ENCODE measurements at regions not wholly inside any gene's neighbourhood (a gene's known extent, or its start where the extent isn't known, plus 50 kb on each side); places are given as distances from the start of the nearest gene placed in this dataset.

DNA sequence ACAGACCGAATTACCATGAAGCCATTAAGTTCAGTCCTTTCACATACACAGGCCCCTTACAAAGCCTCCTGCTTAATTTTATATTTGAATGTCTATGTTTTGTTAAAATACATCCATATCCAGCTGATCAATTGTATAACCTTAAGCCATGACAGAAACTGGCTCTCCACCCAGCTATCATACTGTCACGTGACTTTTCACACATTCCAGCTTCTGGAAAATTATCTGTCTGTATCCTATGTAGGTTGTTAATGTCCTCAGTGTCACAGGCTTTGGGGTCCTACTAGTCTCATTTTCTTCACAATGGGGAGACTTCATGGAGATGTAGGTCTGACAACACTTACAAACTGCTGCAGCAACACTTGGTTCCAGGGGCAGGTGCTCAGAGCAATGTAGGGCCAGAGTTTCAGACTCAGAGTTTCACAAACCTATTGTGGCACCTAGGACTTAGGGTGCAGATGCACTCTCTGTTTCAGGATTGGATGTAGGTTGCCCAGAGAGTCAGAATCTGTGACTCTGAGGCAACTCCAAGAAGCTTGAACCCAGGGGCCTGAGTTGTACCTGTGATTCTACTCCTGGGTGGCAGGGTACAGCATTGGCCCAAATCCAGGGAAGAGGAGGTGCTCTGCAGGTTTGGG is 69.6 kb upstream of the PCDH20 start:
- no peak for ATAC-seq
- TF ChIP-seq SNAI2 (CRISPR knock-in tag; IDR thresholded peaks at IDR 0.05) (no peak), ZNF565 (CRISPR knock-in tag; conservative IDR thresholded peaks at IDR 0.05; ENCODE audit: low read depth) (no peak), OSR1 (CRISPR knock-in tag; IDR thresholded peaks at IDR 0.05) (no peak), ZFP3 (CRISPR knock-in tag; IDR thresholded peaks at IDR 0.05) (no peak), ZFP30 (CRISPR knock-in tag; IDR thresholded peaks at IDR 0.05) (no peak), TCF4 (CRISPR knock-in tag; IDR thresholded peaks at IDR 0.05; ENCODE audit: borderline replicate concordance) (no peak), GLIS3 (CRISPR knock-in tag; IDR thresholded peaks at IDR 0.05) (no peak), ARNTL (CRISPR knock-in tag; IDR thresholded peaks at IDR 0.05; ENCODE audit: borderline replicate concordance, low read depth) (no peak)
- TF ChIP-seq, protein P1, sequence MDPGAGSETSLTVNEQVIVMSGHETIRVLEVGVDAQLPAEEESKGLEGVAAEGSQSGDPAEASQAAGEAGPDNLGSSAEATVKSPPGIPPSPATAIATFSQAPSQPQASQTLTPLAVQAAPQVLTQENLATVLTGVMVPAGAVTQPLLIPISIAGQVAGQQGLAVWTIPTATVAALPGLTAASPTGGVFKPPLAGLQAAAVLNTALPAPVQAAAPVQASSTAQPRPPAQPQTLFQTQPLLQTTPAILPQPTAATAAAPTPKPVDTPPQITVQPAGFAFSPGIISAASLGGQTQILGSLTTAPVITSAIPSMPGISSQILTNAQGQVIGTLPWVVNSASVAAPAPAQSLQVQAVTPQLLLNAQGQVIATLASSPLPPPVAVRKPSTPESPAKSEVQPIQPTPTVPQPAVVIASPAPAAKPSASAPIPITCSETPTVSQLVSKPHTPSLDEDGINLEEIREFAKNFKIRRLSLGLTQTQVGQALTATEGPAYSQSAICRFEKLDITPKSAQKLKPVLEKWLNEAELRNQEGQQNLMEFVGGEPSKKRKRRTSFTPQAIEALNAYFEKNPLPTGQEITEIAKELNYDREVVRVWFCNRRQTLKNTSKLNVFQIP (CRISPR knock-in tag; IDR thresholded peaks at IDR 0.05; ENCODE audit: borderline replicate concordance, low read depth) = no peak
- TF ChIP-seq, protein P2, sequence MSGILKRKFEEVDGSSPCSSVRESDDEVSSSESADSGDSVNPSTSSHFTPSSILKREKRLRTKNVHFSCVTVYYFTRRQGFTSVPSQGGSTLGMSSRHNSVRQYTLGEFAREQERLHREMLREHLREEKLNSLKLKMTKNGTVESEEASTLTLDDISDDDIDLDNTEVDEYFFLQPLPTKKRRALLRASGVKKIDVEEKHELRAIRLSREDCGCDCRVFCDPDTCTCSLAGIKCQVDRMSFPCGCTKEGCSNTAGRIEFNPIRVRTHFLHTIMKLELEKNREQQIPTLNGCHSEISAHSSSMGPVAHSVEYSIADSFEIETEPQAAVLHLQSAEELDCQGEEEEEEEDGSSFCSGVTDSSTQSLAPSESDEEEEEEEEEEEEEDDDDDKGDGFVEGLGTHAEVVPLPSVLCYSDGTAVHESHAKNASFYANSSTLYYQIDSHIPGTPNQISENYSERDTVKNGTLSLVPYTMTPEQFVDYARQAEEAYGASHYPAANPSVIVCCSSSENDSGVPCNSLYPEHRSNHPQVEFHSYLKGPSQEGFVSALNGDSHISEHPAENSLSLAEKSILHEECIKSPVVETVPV (CRISPR knock-in tag; IDR thresholded peaks at IDR 0.05) = no peak
- TF ChIP-seq, protein P3, sequence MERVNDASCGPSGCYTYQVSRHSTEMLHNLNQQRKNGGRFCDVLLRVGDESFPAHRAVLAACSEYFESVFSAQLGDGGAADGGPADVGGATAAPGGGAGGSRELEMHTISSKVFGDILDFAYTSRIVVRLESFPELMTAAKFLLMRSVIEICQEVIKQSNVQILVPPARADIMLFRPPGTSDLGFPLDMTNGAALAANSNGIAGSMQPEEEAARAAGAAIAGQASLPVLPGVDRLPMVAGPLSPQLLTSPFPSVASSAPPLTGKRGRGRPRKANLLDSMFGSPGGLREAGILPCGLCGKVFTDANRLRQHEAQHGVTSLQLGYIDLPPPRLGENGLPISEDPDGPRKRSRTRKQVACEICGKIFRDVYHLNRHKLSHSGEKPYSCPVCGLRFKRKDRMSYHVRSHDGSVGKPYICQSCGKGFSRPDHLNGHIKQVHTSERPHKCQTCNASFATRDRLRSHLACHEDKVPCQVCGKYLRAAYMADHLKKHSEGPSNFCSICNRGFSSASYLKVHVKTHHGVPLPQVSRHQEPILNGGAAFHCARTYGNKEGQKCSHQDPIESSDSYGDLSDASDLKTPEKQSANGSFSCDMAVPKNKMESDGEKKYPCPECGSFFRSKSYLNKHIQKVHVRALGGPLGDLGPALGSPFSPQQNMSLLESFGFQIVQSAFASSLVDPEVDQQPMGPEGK (CRISPR knock-in tag; IDR thresholded peaks at IDR 0.05; ENCODE audit: borderline replicate concordance) = no peak
- TF ChIP-seq, protein P4, sequence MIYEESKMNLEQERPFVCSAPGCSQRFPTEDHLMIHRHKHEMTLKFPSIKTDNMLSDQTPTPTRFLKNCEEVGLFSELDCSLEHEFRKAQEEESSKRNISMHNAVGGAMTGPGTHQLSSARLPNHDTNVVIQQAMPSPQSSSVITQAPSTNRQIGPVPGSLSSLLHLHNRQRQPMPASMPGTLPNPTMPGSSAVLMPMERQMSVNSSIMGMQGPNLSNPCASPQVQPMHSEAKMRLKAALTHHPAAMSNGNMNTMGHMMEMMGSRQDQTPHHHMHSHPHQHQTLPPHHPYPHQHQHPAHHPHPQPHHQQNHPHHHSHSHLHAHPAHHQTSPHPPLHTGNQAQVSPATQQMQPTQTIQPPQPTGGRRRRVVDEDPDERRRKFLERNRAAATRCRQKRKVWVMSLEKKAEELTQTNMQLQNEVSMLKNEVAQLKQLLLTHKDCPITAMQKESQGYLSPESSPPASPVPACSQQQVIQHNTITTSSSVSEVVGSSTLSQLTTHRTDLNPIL (CRISPR knock-in tag; IDR thresholded peaks at IDR 0.05; ENCODE audit: low read depth) = no peak
- TF ChIP-seq, protein P5, sequence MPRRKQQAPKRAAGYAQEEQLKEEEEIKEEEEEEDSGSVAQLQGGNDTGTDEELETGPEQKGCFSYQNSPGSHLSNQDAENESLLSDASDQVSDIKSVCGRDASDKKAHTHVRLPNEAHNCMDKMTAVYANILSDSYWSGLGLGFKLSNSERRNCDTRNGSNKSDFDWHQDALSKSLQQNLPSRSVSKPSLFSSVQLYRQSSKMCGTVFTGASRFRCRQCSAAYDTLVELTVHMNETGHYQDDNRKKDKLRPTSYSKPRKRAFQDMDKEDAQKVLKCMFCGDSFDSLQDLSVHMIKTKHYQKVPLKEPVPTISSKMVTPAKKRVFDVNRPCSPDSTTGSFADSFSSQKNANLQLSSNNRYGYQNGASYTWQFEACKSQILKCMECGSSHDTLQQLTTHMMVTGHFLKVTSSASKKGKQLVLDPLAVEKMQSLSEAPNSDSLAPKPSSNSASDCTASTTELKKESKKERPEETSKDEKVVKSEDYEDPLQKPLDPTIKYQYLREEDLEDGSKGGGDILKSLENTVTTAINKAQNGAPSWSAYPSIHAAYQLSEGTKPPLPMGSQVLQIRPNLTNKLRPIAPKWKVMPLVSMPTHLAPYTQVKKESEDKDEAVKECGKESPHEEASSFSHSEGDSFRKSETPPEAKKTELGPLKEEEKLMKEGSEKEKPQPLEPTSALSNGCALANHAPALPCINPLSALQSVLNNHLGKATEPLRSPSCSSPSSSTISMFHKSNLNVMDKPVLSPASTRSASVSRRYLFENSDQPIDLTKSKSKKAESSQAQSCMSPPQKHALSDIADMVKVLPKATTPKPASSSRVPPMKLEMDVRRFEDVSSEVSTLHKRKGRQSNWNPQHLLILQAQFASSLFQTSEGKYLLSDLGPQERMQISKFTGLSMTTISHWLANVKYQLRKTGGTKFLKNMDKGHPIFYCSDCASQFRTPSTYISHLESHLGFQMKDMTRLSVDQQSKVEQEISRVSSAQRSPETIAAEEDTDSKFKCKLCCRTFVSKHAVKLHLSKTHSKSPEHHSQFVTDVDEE (CRISPR knock-in tag; IDR thresholded peaks at IDR 0.05) = no peak

DNA sequence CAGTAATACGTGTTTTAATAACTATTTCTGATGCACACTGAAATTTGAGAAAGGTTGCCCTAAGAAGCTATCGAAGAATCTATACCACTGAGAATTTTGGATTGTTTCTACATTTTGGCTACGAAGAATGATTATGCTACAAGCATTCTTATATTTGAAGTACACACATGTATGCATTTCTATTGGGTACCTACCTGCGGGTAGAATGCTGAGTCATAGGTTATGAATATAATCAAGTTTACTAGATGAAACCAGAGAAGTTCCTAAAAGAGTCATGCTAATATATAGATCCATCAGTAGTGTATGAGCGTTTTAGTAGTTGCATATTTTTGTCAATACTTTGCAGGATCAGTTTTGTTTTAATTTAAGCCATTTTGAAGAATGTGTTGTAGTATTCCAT is 62.0 kb upstream of the PCDH20 start:
- TF ChIP-seq TCF4 (CRISPR knock-in tag; IDR thresholded peaks at IDR 0.05; ENCODE audit: borderline replicate concordance) (no peak), TOX (CRISPR knock-in tag; IDR thresholded peaks at IDR 0.05; ENCODE audit: borderline replicate concordance) (no peak), ESRRG (CRISPR knock-in tag; IDR thresholded peaks at IDR 0.05) (no peak), OSR1 (CRISPR knock-in tag; IDR thresholded peaks at IDR 0.05) (no peak), SNAI2 (CRISPR knock-in tag; IDR thresholded peaks at IDR 0.05) (no peak), BACH2 (CRISPR knock-in tag; IDR thresholded peaks at IDR 0.05; ENCODE audit: borderline replicate concordance) (no peak), CSDC2 (CRISPR knock-in tag; IDR thresholded peaks at IDR 0.05) (no peak)
- TF ChIP-seq, protein P1 (CRISPR knock-in tag; IDR thresholded peaks at IDR 0.05; ENCODE audit: borderline replicate concordance, low read depth) = no peak
- ATAC-seq = no peak

DNA sequence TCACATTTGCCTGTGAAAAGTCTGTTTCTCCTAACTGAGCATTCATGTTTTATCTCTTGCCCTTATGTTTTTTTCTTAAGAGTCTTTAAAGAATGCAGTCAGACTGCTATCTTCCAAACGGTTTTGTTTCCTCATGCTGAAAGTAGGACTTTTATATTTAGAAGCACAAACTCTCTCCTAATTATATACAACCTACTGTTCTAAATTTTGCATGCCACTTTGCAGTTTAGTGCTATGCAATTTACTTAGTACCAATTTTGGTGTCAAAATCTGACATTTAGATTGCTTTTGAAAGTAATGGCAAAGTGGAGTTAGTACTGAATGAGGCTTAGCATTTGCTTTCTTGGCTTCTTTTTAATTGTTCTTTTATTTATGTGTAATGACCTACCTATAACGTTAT is 55.1 kb upstream of the PCDH20 start:
- no peak for ATAC-seq
- TF ChIP-seq, protein P4 (CRISPR knock-in tag; IDR thresholded peaks at IDR 0.05; ENCODE audit: low read depth) = no peak
- no peak for TF ChIP-seq ZNF8 (CRISPR knock-in tag; IDR thresholded peaks at IDR 0.05)
- TF ChIP-seq, protein P5 (CRISPR knock-in tag; IDR thresholded peaks at IDR 0.05) = no peak
- TF ChIP-seq ZFP30 (CRISPR knock-in tag; IDR thresholded peaks at IDR 0.05) = no peak
- TF ChIP-seq ARNTL (CRISPR knock-in tag; IDR thresholded peaks at IDR 0.05; ENCODE audit: borderline replicate concordance, low read depth) = no peak
- no peak for TF ChIP-seq PPARA (CRISPR knock-in tag; IDR thresholded peaks at IDR 0.05; ENCODE audit: borderline replicate concordance)
- no peak for TF ChIP-seq BACH2 (CRISPR knock-in tag; IDR thresholded peaks at IDR 0.05; ENCODE audit: borderline replicate concordance)
- no peak for TF ChIP-seq OSR1 (CRISPR knock-in tag; IDR thresholded peaks at IDR 0.05)
- TF ChIP-seq SNAI2 (CRISPR knock-in tag; IDR thresholded peaks at IDR 0.05) = no peak
- TF ChIP-seq RARB (CRISPR knock-in tag; IDR thresholded peaks at IDR 0.05) = no peak
- no peak for TF ChIP-seq CSDC2 (CRISPR knock-in tag; IDR thresholded peaks at IDR 0.05)
- TF ChIP-seq ISL1 (CRISPR knock-in tag; IDR thresholded peaks at IDR 0.05) = no peak
